ENCODE measurements at regions not wholly inside any gene's neighbourhood (a gene's known extent, or its start where the extent isn't known, plus 50 kb on each side); places are given as distances from the start of the nearest gene placed in this dataset.
A peak's percentile ranks its signal among the peaks of the same experiment; 100 is the strongest.

DNA sequence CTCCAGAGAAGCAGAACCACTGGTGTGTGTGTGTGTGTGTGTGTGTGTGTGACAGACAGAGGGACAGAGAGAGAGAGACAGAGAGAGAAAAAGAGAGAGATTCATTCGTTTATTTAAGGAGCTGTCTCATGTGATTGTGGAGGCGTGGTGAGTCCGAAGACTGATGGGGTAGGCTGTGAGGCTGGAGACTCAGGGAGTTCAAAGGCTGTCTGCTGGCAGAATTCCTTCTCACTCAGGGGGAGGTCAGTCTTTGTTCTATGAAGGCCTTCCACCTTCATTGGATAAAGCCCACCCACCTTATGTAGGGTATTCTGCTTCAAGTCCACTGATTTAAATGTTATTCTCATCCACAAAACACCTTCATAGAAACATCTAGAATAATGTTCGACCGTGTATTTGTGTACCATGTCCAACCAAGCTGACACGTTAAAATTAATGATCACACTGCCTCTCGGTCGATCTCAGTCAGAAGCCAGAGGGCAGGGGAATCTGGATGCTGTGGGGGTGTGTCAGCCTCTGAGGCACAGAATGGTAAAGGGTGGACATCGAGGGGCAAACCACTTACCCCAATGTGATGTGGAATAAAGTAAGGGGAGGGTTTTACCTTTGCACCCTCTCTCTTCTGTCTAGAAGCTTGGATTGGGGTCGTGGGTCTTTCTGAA, 275.6 kb downstream of the SLC4A3 start:
- DNase-seq (ENCODE audit: low read depth), result no peak

DNA sequence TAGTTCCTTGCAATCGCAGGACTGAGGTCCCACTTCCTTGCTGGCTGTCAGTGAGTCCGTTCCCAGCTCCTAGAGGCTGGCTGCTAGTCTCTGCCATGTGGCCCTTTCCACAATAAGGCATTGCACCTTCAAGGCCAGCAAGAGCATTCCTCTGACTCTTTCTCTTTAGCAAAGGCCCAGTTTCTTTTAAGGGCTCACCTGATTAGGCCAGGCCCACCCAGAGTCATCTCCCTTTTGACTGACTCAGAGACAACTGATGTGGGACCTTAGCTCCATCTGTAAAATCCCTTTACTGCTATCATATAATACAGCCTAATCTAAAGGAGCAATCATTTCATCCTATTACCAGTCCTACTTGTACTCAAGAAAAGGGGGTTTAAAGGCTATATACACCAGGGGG, 278.2 kb downstream of the SLC4A3 start:
- DNase-seq (ENCODE audit: low read depth), result no peak

GRCh38 chr2:219906114-219907010, 278.9 kb downstream of the SLC4A3 start:
- no peak for DNase-seq (ENCODE audit: low read depth)

GRCh38 chr2:219907011-219907365, 279.6 kb downstream of the SLC4A3 start:
- DNase-seq (ENCODE audit: low read depth), result no peak

- no peak for DNase-seq (ENCODE audit: low read depth)
Observed at GRCh38 chr2:219908538-219908937, 281.1 kb downstream of the SLC4A3 start.

DNA sequence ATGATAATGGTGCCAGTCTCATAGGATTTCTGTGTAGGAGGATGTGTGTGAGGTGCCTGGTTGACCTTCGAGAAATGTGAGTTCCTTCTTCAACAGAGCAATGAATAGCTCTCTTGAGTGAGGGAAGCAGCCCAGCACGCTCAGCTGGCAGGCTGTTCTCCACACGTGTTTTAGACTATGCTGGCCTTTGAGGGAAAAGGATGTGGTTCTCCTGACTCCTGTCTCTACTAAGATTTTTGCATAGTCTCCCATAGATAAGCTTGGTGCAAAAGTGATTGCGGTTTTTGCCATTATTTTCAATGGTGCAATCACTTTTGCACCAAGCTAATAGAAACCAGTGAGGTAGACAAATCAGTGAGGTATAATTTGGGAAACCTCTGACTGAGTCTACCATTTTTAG, 284.1 kb downstream of the SLC4A3 start:
- no peak for DNase-seq (ENCODE audit: low read depth)

DNA sequence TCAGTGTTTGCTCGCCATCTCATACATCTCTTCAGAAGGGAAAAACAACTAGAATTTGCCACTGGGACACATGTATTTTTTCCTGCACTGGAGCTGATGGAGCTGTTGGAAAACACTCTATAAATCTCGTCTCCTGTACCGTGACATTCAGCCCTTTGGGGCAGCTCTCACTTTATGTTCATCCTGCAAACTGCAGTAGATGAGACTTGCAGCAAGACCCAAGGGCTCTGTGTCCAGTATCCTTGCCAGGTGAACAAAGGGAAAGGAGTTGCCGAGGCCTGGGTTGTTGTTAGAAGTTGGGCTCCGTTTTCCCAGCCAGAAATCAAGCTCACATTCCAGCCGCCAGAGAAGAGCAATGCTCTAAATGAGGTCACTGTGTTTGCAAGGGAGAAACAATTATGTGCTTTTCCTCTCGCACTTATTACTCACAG, 285.1 kb downstream of the SLC4A3 start:
- DNase-seq (ENCODE audit: low read depth), result peak; percentile 31

DNA sequence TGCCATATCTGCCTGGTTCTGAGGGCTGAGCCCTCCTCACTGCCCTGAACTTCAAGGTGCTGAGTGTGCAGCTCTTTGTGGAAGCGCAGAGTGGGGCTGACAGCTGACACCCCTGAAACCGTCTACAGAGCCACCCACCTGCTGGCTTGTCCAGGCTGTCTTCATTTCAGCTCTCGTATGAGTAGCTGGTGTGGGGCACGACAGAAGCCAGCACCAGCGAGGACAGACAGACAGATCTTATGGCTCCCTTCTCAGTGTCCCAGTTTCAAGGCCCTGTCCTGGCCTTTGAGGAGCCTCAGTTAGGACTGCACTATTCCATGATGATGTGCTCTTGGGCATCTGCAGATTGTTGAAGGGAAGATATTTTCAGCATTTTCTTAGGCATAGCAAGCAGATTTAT, 287.1 kb downstream of the SLC4A3 start:
- DNase-seq (ENCODE audit: low read depth), result no peak

DNA sequence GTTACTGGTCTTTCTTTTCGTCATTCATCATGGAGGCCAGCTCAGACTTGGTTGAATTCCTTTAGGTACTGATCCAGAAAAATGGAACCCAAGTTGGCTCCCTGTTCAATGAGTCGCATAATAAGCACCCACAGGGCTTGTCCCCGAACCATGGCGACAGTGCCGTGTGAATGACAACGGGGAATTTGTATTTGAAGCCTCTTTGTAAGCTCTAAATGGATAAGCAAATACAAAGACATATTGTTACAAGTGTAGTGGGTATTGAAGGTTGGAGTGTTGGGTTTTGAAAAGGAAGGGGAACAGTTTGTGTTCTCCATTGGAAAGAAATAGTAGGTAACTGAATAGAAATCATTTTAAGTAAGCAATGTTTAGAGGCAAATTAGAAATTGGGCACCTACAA, 288.9 kb downstream of the SLC4A3 start:
- no peak for DNase-seq (ENCODE audit: low read depth)

- no peak for DNase-seq (ENCODE audit: low read depth)
Observed at GRCh38 chr2:219916726-219917440, 289.5 kb downstream of the SLC4A3 start.

- DNase-seq (ENCODE audit: low read depth), result no peak
Observed at GRCh38 chr2:219918254-219918653, 290.8 kb downstream of the SLC4A3 start.

GRCh38 chr2:219918944-219919343, 291.5 kb downstream of the SLC4A3 start:
- no peak for DNase-seq (ENCODE audit: low read depth)

- DNase-seq (ENCODE audit: low read depth), result no peak
Observed at GRCh38 chr2:219919506-219919905, 292.1 kb downstream of the SLC4A3 start.

GRCh38 chr2:219929835-219930234, 302.4 kb downstream of the SLC4A3 start:
- no peak for DNase-seq (ENCODE audit: low read depth)

GRCh38 chr2:219939647-219940046, 312.2 kb downstream of the SLC4A3 start:
- no peak for DNase-seq (ENCODE audit: low read depth)

DNA sequence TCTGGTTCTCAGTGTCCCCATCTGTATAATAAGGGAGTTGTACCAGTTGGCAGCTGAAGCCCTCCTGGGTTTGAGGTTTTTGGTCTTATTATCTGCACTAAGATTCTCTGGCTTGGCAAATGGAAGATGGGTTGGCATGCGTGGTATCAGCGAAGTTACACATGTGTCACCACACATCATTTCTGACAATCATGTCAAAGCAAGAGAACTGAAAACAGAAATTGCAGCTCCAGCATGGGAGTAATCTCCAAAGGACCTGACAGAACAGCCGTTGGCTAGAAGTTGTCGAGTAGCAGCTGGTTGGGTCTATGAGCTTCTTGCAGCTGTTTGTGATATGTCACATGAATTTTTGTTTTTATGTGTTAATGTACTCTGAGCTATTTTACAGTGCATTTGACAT, 317.4 kb downstream of the SLC4A3 start:
- no peak for DNase-seq (ENCODE audit: low read depth)

DNA sequence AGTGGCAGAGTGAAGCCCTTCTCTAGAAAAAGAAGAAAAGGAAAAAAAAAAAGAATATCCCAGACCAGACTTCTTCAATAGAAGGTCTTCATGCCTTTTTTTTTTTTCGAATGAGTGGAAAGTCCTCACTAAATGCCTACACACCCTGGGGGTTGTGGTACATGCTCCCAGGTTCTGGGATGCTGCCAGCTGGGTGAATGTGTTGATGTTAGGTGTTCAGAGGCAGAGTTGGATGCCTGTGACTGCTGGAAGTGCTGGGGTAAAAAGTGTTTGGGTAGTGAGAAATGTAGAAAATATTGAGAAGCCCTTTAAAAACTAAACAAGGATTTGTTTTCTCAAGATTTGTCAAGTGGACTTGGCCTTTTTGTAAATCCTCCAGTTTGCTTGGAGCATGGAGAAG, 318.6 kb downstream of the SLC4A3 start:
- no peak for DNase-seq (ENCODE audit: low read depth)

GRCh38 chr2:219946529-219946928, 319.1 kb downstream of the SLC4A3 start:
- DNase-seq (ENCODE audit: low read depth), result no peak

DNA sequence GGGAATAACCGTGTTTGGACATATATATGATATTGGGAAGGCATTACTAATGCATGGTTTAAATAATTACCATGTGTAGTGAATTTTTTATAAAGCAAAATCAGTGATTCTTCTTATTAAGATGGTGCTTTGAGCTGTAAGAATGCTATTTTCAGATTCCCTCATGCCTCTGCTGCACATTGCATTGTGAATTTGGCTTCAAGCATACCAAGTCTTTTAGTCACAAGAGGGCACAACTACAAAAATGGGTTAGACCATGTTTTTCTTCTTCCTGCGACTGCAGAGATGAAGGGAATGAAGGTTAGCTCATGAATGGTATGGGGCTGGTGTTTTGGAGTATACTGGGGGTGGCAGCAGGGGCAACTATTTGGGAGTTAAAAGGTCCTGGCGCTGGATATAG, 320.1 kb downstream of the SLC4A3 start:
- DNase-seq (ENCODE audit: low read depth), result peak; percentile 4

DNA sequence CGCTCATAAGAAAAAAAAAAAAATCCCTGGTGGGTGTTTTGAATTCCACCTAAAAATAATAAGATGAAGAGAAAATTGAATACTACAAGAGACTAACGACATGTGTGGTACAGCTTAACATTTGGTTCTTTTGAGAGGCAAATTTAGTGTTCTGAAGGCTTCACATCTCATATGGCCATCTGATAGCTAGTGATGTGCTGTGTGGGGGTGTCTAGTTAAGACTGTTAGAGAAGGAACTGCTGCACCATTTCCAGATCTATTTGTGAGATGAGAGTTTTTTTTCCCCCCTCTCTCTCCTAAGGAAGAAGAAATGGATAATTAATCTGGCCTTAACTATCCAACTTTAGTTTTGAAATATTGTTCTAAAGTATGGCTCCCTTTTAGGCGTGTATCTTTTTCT, 321.6 kb downstream of the SLC4A3 start:
- no peak for DNase-seq (ENCODE audit: low read depth)

GRCh38 chr2:219951099-219951498, 323.7 kb downstream of the SLC4A3 start:
- no peak for DNase-seq (ENCODE audit: low read depth)

DNA sequence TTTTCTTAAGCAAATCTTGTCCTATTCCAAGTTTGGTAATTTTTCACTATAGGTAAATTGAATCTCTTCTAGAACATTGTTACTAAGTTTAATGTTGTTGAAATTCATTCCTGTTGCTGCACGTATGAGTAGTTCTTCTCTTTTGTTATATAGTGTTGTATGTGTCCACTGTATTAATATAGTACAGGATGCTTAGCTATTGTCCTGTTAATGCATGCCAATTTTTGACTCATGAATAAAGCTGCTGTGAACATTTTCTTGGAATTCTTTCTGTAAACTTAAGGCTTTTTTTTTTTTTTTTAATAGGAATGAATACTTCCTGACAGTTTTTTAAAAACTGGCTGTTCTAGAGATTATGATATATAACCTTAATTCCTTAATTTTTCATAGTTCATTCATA, 326.9 kb downstream of the SLC4A3 start:
- DNase-seq (ENCODE audit: low read depth), result no peak

- no peak for DNase-seq (ENCODE audit: low read depth)
Observed at GRCh38 chr2:219957820-219958219, 330.4 kb downstream of the SLC4A3 start.
